HG03103 (cell line): ENCODE measurements at regions not wholly inside any gene's neighbourhood (a gene's known extent, or its start where the extent isn't known, plus 50 kb on each side); places are given as distances from the start of the nearest gene placed in this dataset.

ENCODE experiments used
- ATAC-seq: cut with Tn5 transposase; IDR thresholded peaks from one replicate; pipeline ENCODE4 v1.9.1; 2021; ENCODE audit warnings: low read depth; ENCODE audit not compliant: unreplicated experiment

DNA sequence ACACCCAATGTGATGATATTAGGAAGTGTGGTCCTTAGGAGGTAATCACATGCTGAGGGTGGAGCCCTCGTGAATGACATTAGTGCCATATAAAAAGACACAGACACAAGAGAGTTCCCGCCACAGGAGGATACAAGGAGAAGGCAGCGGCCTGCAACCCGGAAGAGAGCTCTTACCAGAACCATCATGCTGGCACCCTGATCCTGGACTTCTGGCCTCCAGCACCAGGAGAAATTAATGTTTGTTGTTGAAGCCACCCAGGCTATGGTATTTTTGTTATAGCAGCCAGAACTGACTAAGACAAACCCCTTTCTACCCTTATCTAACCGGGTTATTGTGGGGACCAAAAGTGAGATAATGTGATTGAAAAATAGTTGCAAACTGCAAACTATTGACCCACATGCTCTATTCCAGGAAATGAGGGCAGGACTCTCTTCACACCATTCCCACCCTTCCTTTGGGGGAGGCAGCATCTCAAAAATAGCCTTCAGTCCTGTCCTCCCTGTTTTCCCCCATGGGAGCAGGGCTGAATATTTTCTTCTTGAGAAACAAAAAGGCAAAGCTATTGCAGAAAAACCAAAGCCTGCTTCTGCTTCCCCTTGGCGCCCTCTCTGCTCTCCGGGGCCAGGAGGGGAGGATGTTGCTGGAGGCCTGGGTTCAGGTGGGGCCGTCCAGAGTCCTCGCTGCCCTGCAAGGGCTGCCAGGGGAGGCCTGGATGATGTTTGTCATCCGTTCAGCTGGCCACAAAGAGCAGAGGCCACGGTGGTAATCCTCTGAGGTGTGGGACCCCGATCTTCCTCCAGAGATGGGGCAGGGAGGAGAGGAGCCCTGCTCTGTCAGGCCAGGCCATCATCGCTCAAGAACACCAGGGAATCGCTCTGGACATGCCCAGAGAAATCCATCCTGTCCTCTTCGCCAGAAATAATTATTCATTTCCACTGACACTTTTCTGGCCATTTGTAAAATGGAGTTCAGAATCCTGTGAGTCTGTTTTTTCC lies 73.8 kb upstream of the HAAO start:
- no peak for ATAC-seq

DNA sequence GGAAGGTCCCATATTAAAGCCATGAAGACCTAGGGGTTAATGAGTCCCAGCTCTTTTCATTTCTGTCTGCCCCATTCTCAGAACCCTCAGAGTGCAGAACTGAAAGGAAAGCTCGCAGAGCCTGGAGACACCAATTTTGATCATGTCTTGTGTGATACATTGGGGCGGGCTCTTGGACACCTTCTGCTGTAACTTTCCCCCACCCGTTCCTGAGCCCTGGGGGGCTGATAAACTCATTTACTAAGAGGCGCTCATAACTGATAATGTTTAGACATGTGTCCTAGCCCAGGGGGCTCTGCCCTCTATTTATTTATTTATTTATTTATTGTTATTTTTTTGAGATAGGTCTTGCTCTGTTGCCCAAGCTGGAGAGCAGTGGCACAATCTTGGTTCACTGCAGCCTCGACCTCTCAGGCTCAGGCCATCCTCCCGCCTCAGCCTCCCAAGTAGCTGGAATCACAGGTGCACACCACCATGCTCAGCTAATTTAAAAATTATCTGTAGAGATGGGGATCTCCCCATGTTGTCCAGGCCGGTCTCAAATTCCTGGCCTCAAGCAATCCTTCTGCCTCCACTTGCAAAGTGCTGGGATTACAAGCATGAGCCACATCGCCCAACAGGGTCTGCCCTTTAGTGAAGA lies 72.4 kb upstream of the HAAO start:
- no peak for ATAC-seq

DNA sequence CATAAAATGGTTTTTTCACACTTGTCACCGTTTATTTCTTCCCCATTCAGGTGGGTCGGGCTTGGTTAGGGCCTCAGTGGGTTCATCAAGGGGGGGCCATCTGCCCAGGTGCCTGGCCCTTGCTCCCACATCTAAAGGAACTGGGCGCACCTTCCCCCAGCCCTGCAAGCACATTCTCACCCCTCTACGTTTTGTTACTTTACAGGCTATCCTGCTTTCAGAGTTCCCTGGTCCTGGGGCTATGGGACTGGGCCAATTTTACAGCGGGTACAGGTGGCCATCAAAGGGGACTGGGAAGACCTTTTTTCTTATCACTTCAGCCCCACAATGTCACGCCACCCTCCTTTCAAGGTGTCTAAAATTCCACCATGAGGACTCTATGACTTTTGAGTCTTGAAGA lies 71.8 kb upstream of the HAAO start:
- ATAC-seq, result no peak

DNA sequence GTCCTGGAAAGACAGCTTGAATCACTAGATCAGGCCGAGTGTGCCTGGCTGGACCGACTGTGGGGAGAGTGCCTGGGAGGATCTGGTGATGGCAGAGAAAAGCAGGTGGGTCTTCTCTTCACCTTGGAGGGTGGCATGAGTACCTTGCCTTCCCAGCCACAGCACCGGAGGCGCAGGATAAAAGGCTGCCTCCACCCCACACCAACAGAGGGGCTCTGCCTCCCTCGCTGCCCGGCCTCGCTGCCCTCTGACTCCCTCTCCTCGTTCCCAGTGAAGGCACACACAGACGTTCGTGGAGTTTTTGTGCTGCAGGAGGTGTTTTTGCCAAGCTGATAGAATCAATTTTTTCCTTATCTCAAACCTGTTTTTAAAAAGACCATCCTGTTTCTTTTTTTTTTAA lies 71.4 kb upstream of the HAAO start:
- no peak for ATAC-seq

DNA sequence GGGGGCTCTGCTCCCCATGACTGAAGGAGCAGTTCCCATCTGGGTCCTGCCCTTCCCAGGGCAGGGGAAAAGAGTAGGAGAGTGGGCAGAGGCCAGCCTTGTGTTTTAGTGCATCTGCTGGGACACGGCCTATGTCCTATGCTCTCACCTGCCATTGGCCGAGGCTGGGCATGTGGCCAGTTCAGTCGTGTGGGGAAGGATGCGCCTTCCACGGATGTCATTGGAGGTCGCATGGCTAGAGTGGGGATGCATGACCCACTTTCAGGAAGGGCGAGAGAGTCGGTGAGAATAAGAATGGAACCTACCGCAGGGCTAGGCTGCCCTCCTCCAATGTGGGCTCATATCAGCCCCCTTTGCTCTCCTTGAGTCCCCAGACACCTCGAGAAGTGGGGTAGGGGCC lies 70.9 kb upstream of the HAAO start:
- ATAC-seq, result no peak

DNA sequence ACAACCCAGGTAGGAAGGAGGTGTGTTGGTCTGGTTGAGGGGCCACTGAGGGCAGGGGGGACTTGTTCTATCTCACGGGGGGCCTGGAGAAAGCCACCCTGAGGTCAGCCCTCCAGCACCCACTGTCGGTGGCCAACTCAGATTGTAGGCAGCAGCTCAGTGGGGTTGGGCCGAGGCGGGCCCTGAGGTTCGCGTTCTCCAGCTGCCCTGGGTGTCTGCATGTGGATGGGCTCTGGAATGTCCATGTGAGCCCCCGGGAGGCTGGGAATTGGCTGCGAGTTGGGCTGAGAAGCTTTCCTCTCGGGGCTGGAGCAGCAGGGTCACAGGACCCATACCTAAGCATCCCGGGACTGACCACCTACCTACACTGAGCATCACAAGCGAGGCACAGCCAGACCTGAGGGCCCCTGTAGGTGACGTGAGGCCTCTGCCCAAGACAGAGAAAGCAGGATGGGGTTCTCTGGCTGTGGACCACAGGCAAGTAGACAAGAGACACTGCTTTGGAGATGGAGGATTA lies 70.3 kb upstream of the HAAO start:
- ATAC-seq, result no peak

DNA sequence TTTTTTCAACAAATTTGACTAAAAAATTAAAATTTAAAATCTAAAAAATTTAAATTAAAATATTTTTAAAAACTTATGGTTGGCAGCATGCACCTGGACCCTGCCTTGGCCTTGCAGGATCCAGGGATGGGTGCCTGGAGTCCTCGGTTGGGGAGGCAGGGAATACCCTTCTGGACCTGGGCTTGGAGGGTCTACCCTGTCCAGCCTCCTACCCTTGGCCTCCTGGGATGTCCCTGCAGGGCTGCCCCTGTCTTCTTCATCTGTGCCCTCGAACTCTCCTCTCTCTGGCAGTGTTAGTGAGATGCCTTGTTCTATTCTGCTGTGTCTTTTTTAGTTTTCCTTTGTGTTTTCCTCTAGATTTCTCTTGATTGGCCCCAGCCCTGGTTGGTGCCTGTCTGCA lies 68.9 kb upstream of the HAAO start:
- ATAC-seq, result no peak

DNA sequence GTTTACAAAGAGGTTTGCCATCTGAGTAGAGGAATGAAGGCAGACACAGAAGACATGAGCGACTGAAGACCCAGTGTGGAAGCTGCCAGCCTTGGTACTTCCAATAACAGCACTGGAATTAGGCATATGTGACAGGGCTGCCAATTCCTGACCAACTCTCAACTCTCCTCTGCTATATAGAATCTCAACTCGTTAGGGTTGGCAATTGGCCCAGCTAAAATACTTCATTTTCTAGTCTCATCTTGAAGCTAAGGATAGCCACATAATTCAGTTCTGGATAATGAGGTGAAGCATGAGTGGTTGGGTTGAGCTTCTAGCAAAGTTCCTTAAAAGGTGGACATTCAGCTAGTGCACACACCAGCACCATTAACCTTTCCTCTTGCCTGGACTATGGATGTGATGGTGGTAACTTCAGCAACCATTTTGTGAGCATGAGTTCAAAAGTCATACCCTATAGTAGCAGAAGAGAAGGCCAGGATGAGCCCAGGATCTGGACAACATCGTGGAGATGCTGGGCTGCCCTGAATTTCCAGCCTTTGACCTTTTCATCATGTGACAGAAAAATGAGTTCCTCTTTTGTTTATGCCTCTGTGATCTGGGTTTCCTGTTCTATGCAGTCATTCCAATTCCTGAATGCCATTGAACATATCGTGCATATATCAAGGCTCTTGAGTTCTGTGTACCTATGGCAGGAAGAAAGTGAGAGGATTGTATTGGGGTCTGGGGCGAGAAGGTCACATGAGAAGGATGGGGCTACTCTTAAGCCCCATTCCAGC lies 68.1 kb upstream of the HAAO start:
- no peak for ATAC-seq

DNA sequence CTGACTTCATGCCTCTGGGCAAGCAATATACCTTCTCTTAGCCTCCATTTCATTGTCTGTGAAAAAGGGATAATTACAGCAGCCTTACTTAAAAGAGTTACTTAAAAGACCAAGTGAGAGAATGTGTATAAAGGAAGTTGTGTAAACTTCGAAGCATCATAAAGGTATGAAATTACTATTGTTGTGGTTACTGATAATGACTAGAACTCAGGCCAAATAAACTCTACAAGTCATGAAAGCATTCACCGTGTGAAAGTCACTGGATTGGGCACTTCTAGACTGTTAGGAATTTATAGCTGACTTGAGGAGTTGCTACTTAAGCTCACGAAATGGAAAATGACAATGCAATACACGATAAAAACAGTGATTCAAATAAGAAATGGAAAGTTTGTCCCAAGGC lies 67.4 kb upstream of the HAAO start:
- ATAC-seq, result no peak

DNA sequence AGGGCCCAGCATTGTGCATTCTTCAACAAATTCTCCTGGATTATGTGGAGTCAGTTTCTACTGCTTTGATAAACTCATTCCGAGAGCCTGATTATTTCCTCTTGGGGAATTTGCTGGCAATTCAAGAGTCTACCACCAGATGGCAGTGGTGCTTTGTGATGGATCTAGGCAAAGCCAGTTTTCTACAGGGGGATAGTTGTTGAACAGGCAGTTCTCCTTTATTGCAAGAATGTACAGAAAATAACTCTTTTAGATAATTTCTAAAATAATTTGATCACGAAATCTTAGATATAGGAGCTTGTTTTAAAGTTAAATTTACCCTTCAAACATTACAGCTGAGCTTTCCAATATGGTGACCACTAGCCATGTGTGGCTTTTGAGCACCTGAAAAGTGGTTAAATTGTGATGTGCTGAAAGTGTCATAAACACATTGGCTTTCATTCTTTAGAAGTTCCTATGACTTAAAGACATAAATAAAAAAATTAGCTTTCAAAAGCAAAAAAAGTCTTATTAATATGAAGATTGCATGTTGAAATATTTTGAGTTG lies 66.7 kb upstream of the HAAO start:
- no peak for ATAC-seq

DNA sequence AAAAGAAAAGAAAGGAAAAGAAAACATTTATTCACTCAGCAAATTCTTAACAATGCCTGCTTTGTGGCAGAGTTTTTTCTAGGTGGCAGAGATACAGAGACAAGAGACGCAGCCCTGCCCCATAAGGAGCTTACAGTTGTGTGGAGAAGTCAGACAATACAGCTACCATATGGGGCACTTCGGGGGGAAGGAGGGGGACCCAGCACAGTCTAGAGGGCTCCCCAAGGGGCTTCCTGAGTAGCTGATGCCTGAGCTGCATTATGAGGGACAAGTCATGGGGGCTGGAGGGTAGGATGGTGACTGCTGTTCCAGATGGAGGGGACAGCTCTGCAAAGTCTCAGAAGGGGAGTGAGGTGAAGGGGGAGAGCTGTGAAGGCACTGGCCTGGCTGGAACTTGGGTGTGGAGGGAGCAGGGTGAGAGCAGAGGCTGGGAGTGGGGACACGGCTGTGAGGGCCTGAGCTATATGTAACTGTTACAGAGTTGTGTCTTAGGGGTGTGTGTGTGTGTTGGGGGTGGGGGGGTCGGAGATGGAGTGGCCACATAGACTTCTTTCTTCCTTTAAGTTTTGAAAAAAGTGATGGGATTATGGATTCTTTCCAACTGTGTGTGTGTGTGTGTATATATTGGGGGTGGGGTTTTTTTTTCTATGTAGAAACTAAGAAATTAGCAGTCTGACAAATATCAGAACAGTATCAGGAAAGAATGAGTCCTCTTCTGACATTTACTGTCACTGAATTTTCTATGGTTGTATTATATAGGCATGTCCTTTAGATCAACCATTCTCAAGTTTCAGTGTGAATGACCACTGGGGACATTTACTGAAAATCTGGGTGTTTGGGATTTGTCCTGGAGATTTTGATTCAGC lies 66.0 kb upstream of the HAAO start:
- no peak for ATAC-seq

DNA sequence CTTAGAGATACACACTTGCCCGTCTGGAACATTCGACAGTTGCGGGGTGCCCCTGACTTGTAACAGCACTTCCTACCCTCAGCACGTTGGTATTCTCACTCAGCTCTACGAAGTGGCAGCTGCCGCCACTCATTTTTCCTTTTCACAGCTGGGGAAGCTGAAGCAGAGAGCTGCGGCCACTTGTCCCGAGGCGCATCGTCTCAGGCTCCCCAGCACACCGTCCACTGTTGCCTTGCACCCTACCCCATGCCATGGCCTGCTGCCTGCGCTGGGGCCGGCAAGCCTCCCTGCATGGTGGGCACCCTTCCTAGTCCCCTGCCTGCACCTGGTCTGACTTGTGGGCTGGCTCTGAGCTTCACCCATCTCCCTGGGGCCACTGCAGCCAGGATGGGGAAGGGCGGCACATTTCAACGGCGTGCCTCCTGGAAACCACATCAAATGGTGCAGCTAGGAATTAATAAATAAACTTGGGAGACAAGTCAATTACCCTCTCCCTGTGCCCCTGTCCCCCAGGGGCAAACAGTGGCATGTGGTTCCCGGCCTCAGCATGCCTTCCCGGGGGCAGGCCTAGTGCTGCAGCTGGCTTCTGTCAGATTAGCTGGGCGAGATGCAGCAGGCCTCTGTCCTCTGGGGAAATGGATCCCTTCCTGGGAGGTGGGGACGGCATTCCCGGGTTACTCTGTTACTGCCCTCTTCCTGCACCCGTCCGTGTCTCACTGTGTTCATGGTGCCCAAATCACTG lies 64.7 kb upstream of the HAAO start:
- no peak for ATAC-seq

DNA sequence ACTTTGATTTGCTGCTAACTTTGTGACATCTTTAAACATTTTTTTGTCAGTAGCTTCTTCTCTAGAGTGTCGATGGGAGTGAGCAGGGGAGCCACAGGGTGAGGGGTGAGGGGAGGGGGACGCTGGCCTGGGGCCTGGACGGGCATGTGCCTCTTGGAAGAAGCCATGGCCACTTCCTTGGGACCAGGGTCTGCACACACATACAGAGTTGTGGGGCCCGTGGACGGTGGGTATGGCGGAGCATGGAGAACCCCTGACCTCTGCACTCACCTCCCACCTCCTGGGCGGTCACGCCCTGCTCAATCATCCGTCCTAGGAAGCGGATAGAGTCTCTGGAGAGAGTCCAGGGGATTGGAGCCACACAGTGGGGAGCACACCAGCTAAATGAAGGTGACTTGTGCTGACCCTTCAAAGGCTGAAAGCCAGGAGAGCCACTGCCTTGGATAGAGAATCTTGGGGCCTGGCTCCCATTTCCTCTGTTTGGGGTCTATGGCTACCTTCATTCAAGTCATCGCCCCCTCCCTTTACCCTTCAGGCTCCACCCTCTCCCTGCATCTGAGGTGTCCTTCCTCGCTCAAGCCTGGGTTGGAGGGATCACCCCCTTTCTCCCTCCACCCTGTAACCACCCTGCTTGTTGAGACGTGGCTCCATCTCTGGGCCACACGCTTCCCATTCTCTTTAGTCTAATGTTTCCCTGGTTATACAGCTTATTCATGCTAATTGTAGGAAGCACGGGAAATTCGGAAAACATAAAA lies 63.9 kb upstream of the HAAO start:
- no peak for ATAC-seq

DNA sequence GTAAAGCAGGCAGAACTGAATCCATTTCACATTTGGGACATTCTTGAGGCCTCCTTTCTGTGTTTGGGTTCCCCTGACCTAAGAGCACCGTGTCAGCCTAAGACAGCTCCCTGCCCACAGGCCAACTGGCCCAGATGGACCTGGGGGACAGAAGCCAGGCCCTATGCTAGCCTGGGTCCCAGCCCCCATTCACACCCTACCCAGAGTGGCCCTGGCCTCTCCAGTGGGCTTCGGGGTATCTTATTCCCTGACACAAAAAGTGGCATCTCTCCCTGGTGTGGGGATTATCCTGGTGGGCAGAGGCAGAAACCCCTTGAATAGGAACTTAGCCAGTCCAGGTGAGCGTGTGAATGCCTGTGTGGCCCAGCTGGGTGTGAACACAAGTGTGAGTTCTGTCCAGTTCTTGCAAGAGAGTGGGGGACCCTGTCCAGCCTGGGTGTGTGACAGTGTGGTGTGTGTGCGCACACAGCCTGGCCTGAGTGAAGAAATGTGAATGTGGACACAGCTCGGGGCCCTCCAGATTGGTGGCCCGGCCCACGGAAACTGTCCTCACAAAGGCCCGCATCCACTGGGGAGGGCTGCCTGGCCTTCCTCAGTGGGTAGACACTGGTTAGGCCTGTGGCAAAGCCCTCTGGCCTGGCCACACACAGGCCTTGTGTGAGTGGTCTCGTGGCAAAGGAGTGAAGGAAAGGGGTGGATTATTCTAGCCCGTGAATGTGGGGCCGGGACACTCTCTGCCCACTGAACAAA lies 63.0 kb upstream of the HAAO start:
- ATAC-seq, result no peak

DNA sequence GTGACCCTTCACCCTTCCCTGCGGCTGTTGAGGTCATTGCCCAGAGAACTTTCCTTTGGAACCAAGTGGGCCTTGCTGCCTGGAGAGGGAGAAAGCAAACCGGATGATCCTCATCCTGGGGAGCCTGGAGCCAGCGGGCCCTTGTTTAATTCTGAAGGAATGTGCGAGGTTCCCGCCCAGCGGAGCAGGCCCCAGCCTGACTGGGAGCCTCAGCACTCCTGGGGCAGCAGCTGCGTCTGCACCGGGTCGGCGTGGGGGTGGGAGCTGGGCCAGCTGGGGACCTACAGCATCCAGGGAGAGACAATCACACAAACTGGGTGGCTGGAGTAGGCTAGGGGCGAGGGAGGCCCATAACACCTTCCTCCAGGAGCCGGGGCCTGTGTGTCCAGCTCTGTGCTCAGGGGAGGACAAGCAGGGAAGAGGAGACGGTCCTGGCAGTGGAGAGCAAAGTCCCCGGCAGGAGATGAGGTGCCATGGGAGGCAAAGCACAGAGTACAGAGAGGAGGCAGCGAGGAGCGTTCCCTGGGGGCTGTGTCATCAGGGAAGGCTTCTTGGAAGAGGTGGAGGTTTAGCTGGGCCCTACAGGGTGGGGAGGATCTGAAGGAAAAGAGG lies 61.9 kb upstream of the HAAO start:
- no peak for ATAC-seq

DNA sequence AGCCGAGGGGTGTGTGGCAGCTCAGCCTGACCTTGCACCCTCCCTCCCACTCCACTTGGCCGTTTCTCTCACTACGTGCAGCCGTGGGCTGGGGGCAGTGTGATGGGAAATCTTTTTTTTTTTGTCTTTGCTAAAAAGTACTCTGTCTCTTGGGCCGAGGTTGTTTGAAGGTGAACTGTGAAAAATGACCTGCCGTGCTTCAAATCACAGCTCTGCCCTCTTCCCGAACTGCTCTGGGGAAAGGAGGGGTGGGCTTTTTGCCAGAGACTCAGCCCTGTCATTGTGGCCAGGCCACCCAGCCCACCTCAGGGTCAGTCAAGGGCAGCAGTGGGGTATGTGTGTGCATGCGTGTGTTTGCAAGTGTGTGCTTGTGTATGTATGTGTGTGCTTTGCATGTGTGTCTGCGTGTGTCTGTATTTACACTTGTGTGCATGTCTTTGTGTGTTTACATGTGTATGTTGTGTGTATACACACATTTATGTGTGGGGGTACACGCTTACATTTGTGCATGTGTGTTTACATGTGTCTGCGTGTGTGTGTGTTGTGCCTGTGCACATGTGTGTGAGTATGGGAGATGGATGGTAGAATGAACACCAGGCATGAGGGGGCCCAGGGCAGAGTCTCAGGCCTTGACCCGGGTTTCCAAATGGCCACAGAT lies 61.3 kb upstream of the HAAO start:
- ATAC-seq, result no peak

DNA sequence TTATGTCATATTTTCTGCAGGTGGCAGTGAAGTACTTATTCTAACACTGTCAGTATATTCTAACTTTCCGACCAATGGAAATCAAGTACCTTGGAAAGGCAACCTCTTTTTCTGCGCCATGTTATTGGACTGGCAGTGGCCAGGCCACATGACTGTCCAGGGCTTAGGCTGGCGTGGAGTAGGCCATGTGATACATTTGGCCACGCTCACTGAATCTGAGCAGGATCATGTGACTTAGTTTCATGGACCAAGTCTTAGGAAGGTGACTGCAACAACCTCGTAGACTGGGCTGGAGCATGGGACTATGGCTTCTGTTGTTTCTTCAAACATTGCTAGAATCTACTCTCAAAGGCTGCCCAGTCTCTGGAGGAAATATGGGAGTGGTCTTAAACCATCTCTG lies 60.4 kb upstream of the HAAO start:
- ATAC-seq, result no peak
